Skeletal muscle satellite cell (primary cell): ENCODE measurements at regions not wholly inside any gene's neighbourhood (a gene's known extent, or its start where the extent isn't known, plus 50 kb on each side); places are given as distances from the start of the nearest gene placed in this dataset.

ENCODE experiments used
- H3K27me3 ChIP-seq: 2 replicates; pipeline ENCODE4 v1.7.0; 2013; ENCODE audit warnings: low read length; ENCODE audit not compliant: control insufficient read depth, insufficient read depth
- H3K36me3 ChIP-seq: 2 replicates; pipeline ENCODE4 v1.7.0; 2013; ENCODE audit warnings: mild to moderate bottlenecking, control low read depth, low read length; ENCODE audit not compliant: insufficient read depth
- H3K4me1 ChIP-seq: 2 replicates; pipeline ENCODE4 v1.7.0; 2013; ENCODE audit warnings: low read length; ENCODE audit not compliant: control insufficient read depth, insufficient read depth
- H3K4me2 ChIP-seq: 2 replicates; pipeline ENCODE4 v1.7.0; 2013; ENCODE audit warnings: mild to moderate bottlenecking, low read length
- H3K4me3 ChIP-seq: 2 replicates; pipeline ENCODE4 v1.7.0; 2013; ENCODE audit warnings: low read length
- H3K9ac ChIP-seq: 2 replicates; pipeline ENCODE4 v1.7.0; 2013; ENCODE audit warnings: mild to moderate bottlenecking, low read depth, low read length, moderate library complexity
- H3K9me3 ChIP-seq: replicated peaks from 2 replicates; pipeline ENCODE4 v1.7.0; 2013; ENCODE audit warnings: mild to moderate bottlenecking, control low read depth, low read length

DNA sequence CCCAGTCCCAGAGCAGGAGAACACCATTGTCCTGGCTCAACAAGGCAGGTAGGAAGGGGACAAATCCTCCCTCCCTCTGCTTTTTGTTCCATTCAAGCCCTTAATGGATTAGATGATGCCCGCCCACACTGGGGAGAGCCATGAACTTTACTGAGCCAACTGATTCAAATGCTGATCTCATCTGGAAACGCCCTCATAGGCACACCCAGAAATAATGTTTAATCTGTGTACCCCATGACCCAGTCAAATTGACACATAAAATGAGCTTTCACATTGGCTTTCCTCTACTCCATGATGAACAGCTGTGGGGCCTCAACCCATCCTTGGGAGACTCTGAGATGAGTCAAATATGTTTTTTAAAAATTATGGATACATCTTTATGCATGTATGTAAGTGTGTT, 141.8 kb downstream of the GALC start:
- H3K4me1 ChIP-seq, result no peaks in the 10 kb centered on the region
- H3K4me2 ChIP-seq, result no peak overlapping the region
- H3K9ac ChIP-seq, result no peak overlapping the region
- no peaks in the 10 kb centered on the region for H3K36me3 ChIP-seq
- peaks cover 14% of the 10 kb centered on the region for H3K9me3 ChIP-seq
- H3K4me3 ChIP-seq, result no peak overlapping the region
- no peaks in the 10 kb centered on the region for H3K27me3 ChIP-seq

DNA sequence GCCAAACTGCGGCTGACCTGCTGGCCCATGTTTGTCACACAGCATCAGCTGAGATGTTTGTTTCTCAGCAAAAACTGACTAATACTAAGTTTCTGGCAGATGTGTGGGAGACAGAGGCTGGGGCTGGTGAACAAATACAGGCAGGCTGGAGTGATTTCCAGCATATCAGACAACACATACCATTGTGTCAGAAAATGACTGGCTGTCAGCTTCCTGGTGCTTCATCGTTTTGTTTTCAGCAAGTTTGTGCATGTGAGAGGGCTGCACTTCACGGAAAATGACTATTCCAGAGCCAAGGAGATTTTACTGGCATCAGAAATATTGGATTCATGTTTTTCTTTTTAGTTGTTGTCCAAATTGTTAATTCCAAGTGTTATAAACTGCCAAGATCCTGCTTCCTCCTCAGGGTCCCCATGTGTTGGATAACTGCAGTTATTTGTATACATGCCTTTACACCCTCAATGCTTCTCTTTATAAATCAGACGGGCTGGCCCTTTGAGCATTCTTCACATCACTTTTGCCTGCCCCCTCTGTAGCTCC, 145.7 kb downstream of the GALC start:
- H3K9me3 ChIP-seq, result peaks cover 12% of the 10 kb centered on the region
- H3K4me3 ChIP-seq, result no peak overlapping the region
- no peaks in the 10 kb centered on the region for H3K36me3 ChIP-seq
- H3K9ac ChIP-seq, result no peak overlapping the region
- H3K27me3 ChIP-seq, result no peaks in the 10 kb centered on the region
- H3K4me1 ChIP-seq, result no peaks in the 10 kb centered on the region
- H3K4me2 ChIP-seq, result no peak overlapping the region

GRCh38 chr14:87840906-87841305, 152.1 kb downstream of the GALC start:
- H3K36me3 ChIP-seq, result no peaks in the 10 kb centered on the region
- H3K4me1 ChIP-seq, result no peaks in the 10 kb centered on the region
- H3K27me3 ChIP-seq, result no peaks in the 10 kb centered on the region

DNA sequence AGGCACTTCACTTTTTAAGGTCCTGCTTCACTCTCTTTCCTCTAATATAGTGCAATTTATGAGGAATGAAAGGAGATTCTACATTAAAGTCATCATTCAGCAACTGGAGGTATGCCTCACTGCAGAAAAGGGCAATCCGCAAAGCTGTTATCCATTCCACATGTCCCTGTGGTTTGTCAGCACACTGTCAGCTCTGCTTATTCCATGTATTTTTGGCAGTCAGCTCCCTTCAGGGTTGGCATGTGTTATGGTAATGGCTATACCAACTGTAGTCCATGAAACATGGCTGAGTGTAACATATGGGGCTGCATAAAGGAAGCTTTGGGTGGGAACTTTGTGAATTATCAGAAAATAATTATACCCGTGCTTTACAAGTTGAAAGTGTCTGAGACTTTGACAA, 154.1 kb downstream of the GALC start:
- Histone ChIP-seq H3K4me2 (no peak overlapping the region), H3K36me3 (no peaks in the 10 kb centered on the region), H3K9me3 (no peaks in the 10 kb centered on the region), H3K9ac (no peak overlapping the region), H3K4me1 (no peaks in the 10 kb centered on the region), H3K4me3 (no peak overlapping the region), H3K27me3 (no peaks in the 10 kb centered on the region)

More at GRCh38 chr14:87840906-87841305, 152.1 kb downstream of the GALC start:
- Histone ChIP-seq H3K9ac (no peak overlapping the region), H3K4me2 (no peak overlapping the region), H3K4me3 (no peak overlapping the region), H3K9me3 (peaks cover 3% of the 10 kb centered on the region)

- Histone ChIP-seq H3K4me1 (no peaks in the 10 kb centered on the region), H3K4me2 (no peak overlapping the region), H3K9ac (no peak overlapping the region), H3K36me3 (no peaks in the 10 kb centered on the region), H3K27me3 (no peaks in the 10 kb centered on the region), H3K9me3 (no peaks in the 10 kb centered on the region), H3K4me3 (no peak overlapping the region)
Measured at GRCh38 chr14:87837296-87837695, 155.7 kb downstream of the GALC start.

DNA sequence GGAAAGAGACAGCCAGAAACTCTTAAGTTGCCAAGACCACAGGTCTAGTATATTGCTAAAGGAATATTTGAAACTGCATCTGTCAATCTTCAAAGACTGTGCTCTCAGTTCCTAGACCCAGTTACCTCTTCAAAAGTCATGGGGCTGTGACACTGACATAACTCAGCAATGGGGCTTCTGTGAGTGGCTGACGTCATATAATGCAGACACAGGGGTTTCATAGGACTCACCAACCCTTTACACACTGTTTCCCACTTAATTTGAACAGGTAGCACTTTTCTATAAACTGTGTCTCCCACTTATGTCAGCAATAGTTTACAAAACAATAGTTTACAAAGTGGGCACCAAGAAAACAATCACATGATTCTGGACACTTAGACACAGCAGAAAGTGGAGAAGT, 158.4 kb downstream of the GALC start:
- H3K4me2 ChIP-seq, result no peak overlapping the region

DNA sequence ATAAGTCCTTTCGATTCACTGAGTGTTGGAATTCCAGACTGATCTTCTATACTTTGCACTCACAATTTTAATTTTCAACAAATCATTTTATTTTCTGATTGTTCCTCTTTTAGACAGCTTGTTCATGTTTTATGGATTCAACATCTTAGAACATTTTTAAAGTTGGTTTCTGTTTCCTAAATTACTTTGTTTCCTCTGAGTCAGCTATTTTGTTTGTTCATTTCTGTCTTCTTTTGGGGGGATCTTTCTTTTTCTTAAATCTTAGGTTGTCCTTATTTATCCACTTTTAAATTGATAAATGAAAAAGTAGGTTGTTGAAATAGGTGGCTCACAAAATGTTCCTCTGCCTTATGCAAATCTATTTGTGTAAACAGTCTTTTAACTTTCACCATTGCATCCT, 160.0 kb downstream of the GALC start:
- Histone ChIP-seq H3K9me3 (no peaks in the 10 kb centered on the region), H3K36me3 (no peaks in the 10 kb centered on the region), H3K27me3 (no peaks in the 10 kb centered on the region), H3K4me1 (no peaks in the 10 kb centered on the region), H3K9ac (no peak overlapping the region), H3K4me2 (no peak overlapping the region), H3K4me3 (no peak overlapping the region)

More for the DNA sequence above, 158.4 kb downstream of the GALC start:
- H3K4me3 ChIP-seq, result no peak overlapping the region
- H3K36me3 ChIP-seq, result no peaks in the 10 kb centered on the region
- no peak overlapping the region for H3K9ac ChIP-seq
- no peaks in the 10 kb centered on the region for H3K9me3 ChIP-seq
- H3K27me3 ChIP-seq, result no peaks in the 10 kb centered on the region
- H3K4me1 ChIP-seq, result no peaks in the 10 kb centered on the region

DNA sequence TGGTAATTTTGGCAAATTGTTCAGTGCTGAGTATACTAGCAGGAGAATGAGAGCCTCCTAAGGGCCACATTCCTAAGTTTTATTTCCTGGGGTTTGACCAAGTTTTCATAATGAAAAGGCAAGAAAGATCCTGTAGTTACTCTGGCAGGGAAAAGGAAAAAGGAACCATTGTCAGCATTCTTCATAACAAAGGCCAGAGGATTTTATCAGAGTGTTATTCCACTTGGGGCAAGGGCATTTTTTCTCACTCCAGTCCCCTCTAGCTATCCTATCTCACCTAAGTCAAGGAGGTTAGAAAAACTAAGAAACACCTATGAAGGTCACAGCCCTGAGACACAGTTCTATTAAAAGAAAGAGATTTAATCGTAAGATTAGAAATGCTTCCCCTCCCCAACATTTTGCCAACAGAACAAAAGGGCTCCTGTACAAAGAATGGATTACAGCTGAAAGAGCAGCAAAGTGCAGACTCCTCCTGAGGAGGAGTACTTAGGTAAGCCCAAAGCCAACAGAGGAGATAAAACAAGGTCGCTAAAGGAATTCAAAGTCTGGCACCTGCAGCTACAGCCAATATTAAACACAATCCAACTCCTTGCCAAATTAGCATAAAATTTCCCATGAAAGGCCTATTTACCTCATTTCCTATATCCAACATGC, 162.4 kb downstream of the GALC start:
- Histone ChIP-seq H3K4me3 (no peak overlapping the region), H3K9ac (no peak overlapping the region), H3K27me3 (no peaks in the 10 kb centered on the region), H3K4me1 (no peaks in the 10 kb centered on the region), H3K9me3 (no peaks in the 10 kb centered on the region), H3K4me2 (no peak overlapping the region), H3K36me3 (no peaks in the 10 kb centered on the region)

DNA sequence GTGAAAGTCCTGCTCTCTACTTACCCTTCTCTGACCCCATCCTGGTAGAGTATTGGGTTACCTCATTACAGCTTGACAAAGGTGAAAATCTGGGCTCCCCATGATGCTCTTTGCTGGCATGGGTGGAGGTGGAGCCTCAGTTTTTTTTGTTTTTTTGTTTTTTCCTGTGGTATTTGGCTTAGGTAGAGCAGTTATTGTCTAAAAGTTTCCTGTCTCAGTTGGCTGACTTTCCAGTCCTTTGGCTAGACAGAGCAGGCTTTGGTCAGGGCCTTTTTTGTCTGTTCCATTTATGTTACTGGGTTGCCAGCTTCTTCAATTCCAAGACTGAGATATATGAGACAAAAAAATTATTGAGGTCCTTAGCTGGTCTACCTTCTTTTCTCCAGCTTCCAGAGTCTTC, 163.4 kb downstream of the GALC start:
- Histone ChIP-seq H3K9ac (no peak overlapping the region), H3K36me3 (no peaks in the 10 kb centered on the region), H3K4me2 (no peak overlapping the region), H3K9me3 (no peaks in the 10 kb centered on the region), H3K27me3 (no peaks in the 10 kb centered on the region), H3K4me1 (no peaks in the 10 kb centered on the region), H3K4me3 (no peak overlapping the region)

GRCh38 chr14:87824266-87824665, 168.7 kb downstream of the GALC start:
- Histone ChIP-seq H3K9ac (no peak overlapping the region), H3K27me3 (no peaks in the 10 kb centered on the region), H3K4me3 (no peak overlapping the region), H3K36me3 (no peaks in the 10 kb centered on the region), H3K4me2 (no peak overlapping the region), H3K4me1 (no peaks in the 10 kb centered on the region), H3K9me3 (no peaks in the 10 kb centered on the region)

DNA sequence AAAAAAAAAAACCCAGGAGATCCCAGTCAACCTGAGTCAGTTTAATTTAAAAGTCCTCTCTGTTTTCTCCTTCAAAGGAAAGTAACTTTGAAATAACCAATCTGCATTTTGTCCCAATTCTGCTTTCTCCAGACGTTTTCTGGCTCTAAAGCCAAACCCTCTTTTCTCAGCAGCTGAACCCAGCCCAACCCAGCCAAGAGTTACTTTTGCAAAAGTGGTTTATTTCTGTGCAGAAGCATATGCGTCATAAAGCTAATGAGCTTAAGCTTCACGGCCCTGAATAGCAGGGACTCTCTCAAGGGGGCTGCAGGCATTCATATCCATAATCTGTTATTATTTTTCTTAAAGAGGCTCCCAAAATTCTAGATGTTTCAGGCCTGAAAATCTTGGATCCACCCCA, 176.6 kb downstream of the GALC start:
- Histone ChIP-seq H3K27me3 (no peaks in the 10 kb centered on the region), H3K4me1 (no peaks in the 10 kb centered on the region), H3K9me3 (no peaks in the 10 kb centered on the region), H3K4me2 (no peak overlapping the region), H3K4me3 (no peak overlapping the region), H3K36me3 (no peaks in the 10 kb centered on the region), H3K9ac (no peak overlapping the region)

- Histone ChIP-seq H3K9ac (no peak overlapping the region), H3K36me3 (no peaks in the 10 kb centered on the region), H3K27me3 (no peaks in the 10 kb centered on the region), H3K4me1 (no peaks in the 10 kb centered on the region), H3K4me3 (no peak overlapping the region), H3K4me2 (no peak overlapping the region), H3K9me3 (no peaks in the 10 kb centered on the region)
Measured at GRCh38 chr14:87815121-87815520, 177.9 kb downstream of the GALC start.
